IMR-90 (cell line): ENCODE measurements at regions not wholly inside any gene's neighbourhood (a gene's known extent, or its start where the extent isn't known, plus 50 kb on each side); places are given as distances from the start of the nearest gene placed in this dataset.

Experiments used
- ATAC-seq: fragments of 200-7000 bp; cut with Tn5 transposase; 2 replicates; pipeline ENCODE4 v1.9.1; 2020; ENCODE audit warnings: low read depth, mild to moderate bottlenecking, moderate library complexity
- BruUV-seq: library from RNA; stranded (reverse); fragments of 400-500 nt; replicated peaks from 2 replicates; lab custom pipeline; 2021; lab: Mats Ljungman, UMichigan
- CTCF ChIA-PET: fragments of 300-600 bp; formaldehyde crosslinking; extraction: SDS; loops from one replicate; lab custom pipeline; 2021; ENCODE audit warnings: antibody characterized with exemption; lab: Yijun Ruan, JAX
- POLR2A ChIA-PET: fragments of 300-600 bp; sonication (Branson Sonifier 250); formaldehyde crosslinking; loops from one replicate; lab custom pipeline; 2022; ENCODE audit warnings: antibody characterized with exemption; ENCODE audit not compliant: unreplicated experiment; lab: Charles Lee
- DNase-seq: peaks from one replicate; pipeline ENCODE4 v3.0.0; 2013
- H2AFZ ChIP-seq: replicated peaks from 2 replicates; pipeline ENCODE3; 2013; ENCODE audit warnings: low read length, mild to moderate bottlenecking; ENCODE audit not compliant: poor library complexity
- H2AK5ac ChIP-seq: 2 replicates; pipeline ENCODE4 v1.6.1; 2013; ENCODE audit warnings: low read depth, low read length, inconsistent platforms
- H2AK9ac ChIP-seq: replicated peaks from 2 replicates; pipeline ENCODE3; 2013; ENCODE audit warnings: mild to moderate bottlenecking, low read depth, low read length, moderate library complexity; ENCODE audit not compliant: poor library complexity
- H2BK120ac ChIP-seq: 2 replicates; pipeline ENCODE4 v1.6.1; 2013; ENCODE audit warnings: low read depth, low read length, inconsistent platforms
- H2BK15ac ChIP-seq: 3 replicates; pipeline ENCODE4 v1.6.1; 2013; ENCODE audit warnings: low read depth, low read length, inconsistent platforms
- H2BK20ac ChIP-seq: 2 replicates; pipeline ENCODE4 v1.6.1; 2013; ENCODE audit warnings: low read depth, mild to moderate bottlenecking, inconsistent platforms, low read length, moderate library complexity
- H2BK5ac ChIP-seq: 2 replicates; pipeline ENCODE4 v1.6.1; 2013; ENCODE audit warnings: mild to moderate bottlenecking, low read depth, low read length, inconsistent platforms; ENCODE audit not compliant: poor library complexity, severe bottlenecking
- H3K14ac ChIP-seq: replicated peaks from 2 replicates; pipeline ENCODE4 v1.6.1; 2013; ENCODE audit warnings: low read depth, low read length, inconsistent platforms
- H3K18ac ChIP-seq: 2 replicates; pipeline ENCODE4 v1.6.1; 2013; ENCODE audit warnings: low read depth, low read length, control low read depth
- H3K23ac ChIP-seq: 2 replicates; pipeline ENCODE4 v1.6.1; 2013; ENCODE audit warnings: low read depth, low read length, inconsistent platforms
- H3K27ac ChIP-seq: 2 replicates; pipeline ENCODE4 v1.5.1; 2013; ENCODE audit warnings: mild to moderate bottlenecking, control low read depth, low read length; ENCODE audit not compliant: insufficient read depth
- H3K27me3 ChIP-seq: 2 replicates; pipeline ENCODE4 v1.6.1; 2013; ENCODE audit warnings: low read length; ENCODE audit not compliant: control insufficient read depth, insufficient read depth
- H3K36me3 ChIP-seq: 2 replicates; pipeline ENCODE4 v1.6.1; 2013; ENCODE audit warnings: low read length, mixed read lengths; ENCODE audit not compliant: control insufficient read depth, insufficient read depth
- H3K4ac ChIP-seq: 2 replicates; pipeline ENCODE4 v1.6.1; 2013; ENCODE audit warnings: low read depth, low read length, inconsistent platforms
- H3K4me1 ChIP-seq: 2 replicates; pipeline ENCODE4 v1.6.1; 2013; ENCODE audit warnings: low read length, mixed read lengths; ENCODE audit not compliant: control insufficient read depth, insufficient read depth
- H3K4me2 ChIP-seq: 2 replicates; pipeline ENCODE4 v1.6.1; 2013; ENCODE audit warnings: low read depth, mild to moderate bottlenecking, control low read depth, low read length, moderate library complexity
- H3K4me3 ChIP-seq: 2 replicates; pipeline ENCODE4 v1.5.1; 2013; ENCODE audit warnings: low read depth, mild to moderate bottlenecking, control low read depth, low read length, moderate library complexity; ENCODE audit not compliant: insufficient read depth
- H3K56ac ChIP-seq: 2 replicates; pipeline ENCODE4 v1.6.1; 2013; ENCODE audit warnings: low read length, inconsistent platforms; ENCODE audit not compliant: insufficient read depth; ENCODE audit errors: extremely low read depth
- H3K79me1 ChIP-seq, 2 experiments: 2 replicates each; pipeline ENCODE4 v1.6.1; 2013; ENCODE audit warnings: low read length in 2 of 2, inconsistent platforms in 1 of 2, low read depth in 1 of 2
- H3K9ac ChIP-seq: 2 replicates; pipeline ENCODE4 v1.6.1; 2013; ENCODE audit warnings: low read depth, low read length, control low read depth
- H3K9me1 ChIP-seq: 2 replicates; pipeline ENCODE4 v1.6.1; 2013; ENCODE audit warnings: low read length, inconsistent platforms; ENCODE audit not compliant: insufficient read depth
- H3K9me3 ChIP-seq: 2 replicates; pipeline ENCODE4 v1.6.1; 2013; ENCODE audit warnings: low read length; ENCODE audit not compliant: control insufficient read depth, insufficient read depth
- H4K20me1 ChIP-seq: 2 replicates; pipeline ENCODE4 v1.6.1; 2013; ENCODE audit warnings: low read length, inconsistent platforms; ENCODE audit not compliant: insufficient read depth
- H4K5ac ChIP-seq: 2 replicates; pipeline ENCODE4 v1.6.1; 2013; ENCODE audit warnings: mild to moderate bottlenecking, low read depth, low read length, control low read depth
- H4K8ac ChIP-seq, 2 experiments: 2 replicates each; pipeline ENCODE4 v1.6.1; 2013; ENCODE audit warnings: low read depth in 2 of 2, low read length in 2 of 2, control low read depth in 1 of 2, inconsistent platforms in 1 of 2
- H4K91ac ChIP-seq: 2 replicates; pipeline ENCODE4 v1.6.1; 2013; ENCODE audit warnings: low read depth, low read length, inconsistent platforms; ENCODE audit not compliant: insufficient read depth
- CEBPB ChIP-seq: IDR thresholded peaks from 2 replicates; pipeline ENCODE4 v1.6.1; 2012; ENCODE audit warnings: low read depth, low read length, improper control_type of control experiment
- CHD1 ChIP-seq: IDR thresholded peaks from 2 replicates; pipeline ENCODE4 v1.6.1; 2012; ENCODE audit warnings: low read depth, low read length, improper control_type of control experiment
- CTCF ChIP-seq: conservative IDR thresholded peaks from 2 replicates; pipeline ENCODE4 v1.5.1; 2012; ENCODE audit warnings: mild to moderate bottlenecking, low read depth, low read length, improper control_type of control experiment
- ELK1 ChIP-seq: fragments of 150-350 bp; IDR thresholded peaks from 2 replicates; pipeline ENCODE4 v1.6.1; 2016; ENCODE audit warnings: low read depth, mild to moderate bottlenecking, low read length, moderate library complexity, borderline replicate concordance
- MAFK ChIP-seq: IDR thresholded peaks from 2 replicates; pipeline ENCODE4 v1.6.1; 2012; ENCODE audit warnings: low read depth, low read length, improper control_type of control experiment
- MAZ ChIP-seq: IDR thresholded peaks from 2 replicates; pipeline ENCODE4 v1.6.1; 2012; ENCODE audit warnings: low read depth, mild to moderate bottlenecking, low read length, improper control_type of control experiment, moderate library complexity, borderline replicate concordance
- MXI1 ChIP-seq: IDR thresholded peaks from 2 replicates; pipeline ENCODE4 v1.6.1; 2012; ENCODE audit warnings: low read depth, mild to moderate bottlenecking, low read length, moderate library complexity, borderline replicate concordance
- NFE2L2 ChIP-seq: fragments of 150-350 bp; IDR thresholded peaks from 2 replicates; pipeline ENCODE4 v1.6.1; 2016; ENCODE audit warnings: low read depth, mild to moderate bottlenecking, low read length
- POLR2A ChIP-seq: IDR thresholded peaks from 2 replicates; pipeline ENCODE4 v1.6.1; 2012; ENCODE audit warnings: mild to moderate bottlenecking, low read depth, low read length
- RAD21 ChIP-seq: IDR thresholded peaks from 2 replicates; pipeline ENCODE4 v1.6.1; 2012; ENCODE audit warnings: low read length, improper control_type of control experiment
- RCOR1 ChIP-seq: IDR thresholded peaks from 2 replicates; pipeline ENCODE4 v1.6.1; 2012; ENCODE audit warnings: mild to moderate bottlenecking, low read length, improper control_type of control experiment; ENCODE audit not compliant: insufficient replicate concordance
- RFX5 ChIP-seq: IDR thresholded peaks from 2 replicates; pipeline ENCODE4 v1.8.0; 2012; ENCODE audit warnings: low read depth, mild to moderate bottlenecking, low read length, moderate library complexity
- SMC3 ChIP-seq: fragments of 150-350 bp; IDR thresholded peaks from 2 replicates; pipeline ENCODE4 v1.6.1; 2016; ENCODE audit warnings: low read depth, mild to moderate bottlenecking, antibody characterized with exemption, low read length, moderate library complexity
- USF2 ChIP-seq: fragments of 150-350 bp; IDR thresholded peaks from 2 replicates; pipeline ENCODE4 v1.6.1; 2017; ENCODE audit warnings: mild to moderate bottlenecking, antibody characterized with exemption, low read length, low read depth
- WGBS, 2 experiments: methylation state at CpG; one replicate each; pipeline versions ENCODE4 v1.1.5 to v1.1.7; 2013; ENCODE audit warnings: missing lambda C conversion rate in 2 of 2; ENCODE audit not compliant: insufficient read length in 1 of 2; ENCODE audit errors: extremely low coverage in 2 of 2; 5-methylcytosine and 5-hydroxymethylcytosine counted together
- dilution Hi-C: fragments of 300-500 bp; cut with HindIII; formaldehyde crosslinking; loops from one replicate; pipeline ENCODE4 v1.14.3; 2018; ENCODE audit warnings: low sequenced_read_pairs; ENCODE audit not compliant: unreplicated experiment
- in situ Hi-C: fragments of 300-500 bp; cut with MboI; formaldehyde crosslinking; loops from 3 replicates; pipeline ENCODE4 v1.14.3; 2019; ENCODE audit warnings: low sequenced_read_pairs, inconsistent platforms, mixed read lengths
- intact Hi-C: fragments of 100-400 bp; cut with micrococcal nuclease; formaldehyde crosslinking; loops from 2 replicates; pipeline ENCODE4 v1.10.0; 2022

- Histone ChIP-seq H2AFZ (no peak overlapping the region), H3K4me2 (no peak overlapping the region), H3K4me1 (no peaks in the 10 kb centered on the region), H3K9me3 (no peaks in the 10 kb centered on the region), H4K20me1 (no peaks in the 10 kb centered on the region), H2BK120ac (no peak overlapping the region), H2AK9ac (no peak overlapping the region), H3K79me1 (no peaks in the 10 kb centered on the region), H2BK5ac (no peak overlapping the region), H3K9ac (no peak overlapping the region), H3K9me1 (no peaks in the 10 kb centered on the region), H4K8ac (no peak overlapping the region), H3K23ac (no peak overlapping the region), H3K18ac (no peak overlapping the region), H3K27ac (no peak overlapping the region), H4K91ac (no peak overlapping the region), H3K56ac (no peak overlapping the region), H2AK5ac (no peak overlapping the region), H3K4me3 (no peak overlapping the region), H3K4ac (no peak overlapping the region), H4K5ac (no peak overlapping the region), H3K27me3 (no peaks in the 10 kb centered on the region), H2BK20ac (no peak overlapping the region), H3K14ac (no peak overlapping the region), H2BK15ac (no peak overlapping the region), H3K36me3 (no peaks in the 10 kb centered on the region)
- no peak for TF ChIP-seq CTCF
- no peak for TF ChIP-seq MAZ
- no peak for TF ChIP-seq NFE2L2
- no peak for TF ChIP-seq MAFK
- no peak for TF ChIP-seq POLR2A
- TF ChIP-seq USF2: no peak
- no peak for TF ChIP-seq CHD1
- TF ChIP-seq SMC3: no peak
- no peak for TF ChIP-seq RFX5
- no peak for TF ChIP-seq CEBPB
- TF ChIP-seq RCOR1: no peak
- no peak for TF ChIP-seq MXI1
- TF ChIP-seq ELK1: no peak
- TF ChIP-seq RAD21: no peak
- dilution Hi-C loops: no loop called here
- no peak for ATAC-seq
- ChIA-PET POLR2A (no interaction called here), CTCF (no interaction called here)
- BruUV-seq: no TSS peak
- intact Hi-C loops: no loop called here
- no peak for DNase-seq
- no CpG with 5 or more reads among the region's 1 CpG for WGBS, 2 experiments
- in situ Hi-C loops: no loop called here
Measured at GRCh38 chr5:62083661-62084060, 222.3 kb upstream of the KIF2A start.
